HG02759 (cell line): ENCODE measurements at regions not wholly inside any gene's neighbourhood (a gene's known extent, or its start where the extent isn't known, plus 50 kb on each side); places are given as distances from the start of the nearest gene placed in this dataset.
"Not testable (repeated sequence)": the region's sequence is repeated elsewhere in the genome, so short reads cannot be mapped to it uniquely, and the experiment has no call there.

Experiments
- ATAC-seq: cut with Tn5 transposase; IDR thresholded peaks from one replicate; pipeline ENCODE4 v1.9.1; 2021; ENCODE audit warnings: mild to moderate bottlenecking, moderate library complexity; ENCODE audit not compliant: unreplicated experiment

DNA sequence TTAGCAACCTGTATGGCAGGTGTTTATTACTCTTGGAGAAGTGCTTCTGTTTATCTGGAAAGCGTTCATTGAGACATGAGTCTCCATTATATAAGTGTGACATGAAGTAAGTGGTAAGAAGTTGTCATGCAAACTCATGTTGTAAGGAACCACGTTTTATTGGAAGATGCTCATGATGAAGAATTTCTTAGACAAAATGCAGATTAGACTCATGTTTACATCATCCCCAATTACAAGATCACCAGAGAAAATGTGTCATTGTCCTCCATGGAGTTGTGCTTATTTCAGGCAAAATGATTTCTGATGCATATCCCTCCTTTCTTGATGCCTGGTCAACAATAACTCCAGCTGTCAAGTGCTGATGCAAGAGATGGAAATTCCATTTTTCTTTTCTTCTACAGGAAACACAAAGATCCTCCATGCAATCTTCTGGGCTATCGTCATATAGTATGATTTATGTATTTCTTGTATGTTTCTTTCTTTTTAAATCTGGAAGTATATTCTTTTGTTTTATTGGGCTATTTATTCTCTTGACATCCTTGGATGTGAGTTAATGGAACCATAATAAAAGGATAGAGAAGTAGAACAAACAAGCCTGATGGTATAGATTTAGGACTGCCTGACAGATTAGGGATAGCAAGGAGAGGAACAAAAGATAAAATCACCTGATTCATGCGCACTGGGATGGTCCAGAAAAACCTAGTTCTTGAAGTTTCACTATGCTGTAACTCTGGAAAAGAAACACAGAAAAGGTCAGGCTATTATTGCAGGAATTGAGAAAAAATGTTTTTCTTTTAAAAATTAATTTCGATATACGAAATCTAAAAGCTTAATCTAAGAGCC, 50.7 kb upstream of the DIAPH3 start:
- no peak for ATAC-seq

- no peak for ATAC-seq
These were observed 56.3 kb upstream of the DIAPH3 start for GRCh38 chr13:60220072-60220471.

DNA sequence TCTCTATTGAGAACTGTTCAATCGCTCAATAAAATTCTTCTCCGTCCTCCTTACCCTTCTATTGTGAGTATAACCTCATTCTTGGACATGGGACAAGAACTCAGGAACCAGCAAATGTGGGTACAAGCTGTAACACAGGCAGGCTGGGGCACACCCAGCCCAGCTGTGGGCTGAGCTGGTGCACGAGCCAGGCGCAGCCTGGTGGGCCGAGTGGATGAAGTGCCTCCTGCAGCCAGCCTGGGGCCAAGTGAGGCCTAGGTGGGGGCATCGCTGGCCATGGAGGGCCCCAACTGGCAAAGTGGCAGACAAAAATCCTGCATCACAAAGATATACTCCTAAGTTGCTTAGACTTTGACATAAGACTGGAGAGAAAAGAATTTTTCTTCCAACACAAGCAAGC, 57.9 kb upstream of the DIAPH3 start:
- ATAC-seq = no peak

DNA sequence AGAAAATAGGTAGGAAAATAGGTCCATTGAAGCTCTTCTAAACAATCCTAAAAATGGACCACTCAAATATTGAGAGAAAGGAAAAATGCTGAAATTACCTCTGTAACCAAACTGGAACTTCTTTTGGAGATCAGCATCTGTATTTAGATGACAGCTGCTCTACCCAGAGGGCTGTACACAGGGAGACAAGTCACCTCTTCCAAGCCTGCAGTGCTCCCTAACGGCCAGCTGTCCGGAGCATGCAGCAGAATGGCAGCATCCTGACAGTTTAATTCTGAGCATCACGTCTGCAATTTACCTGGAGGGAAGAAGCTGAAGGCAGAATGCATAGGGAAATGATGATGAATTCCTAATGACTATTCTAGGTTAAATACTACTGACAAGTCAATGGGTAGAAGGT, 62.8 kb upstream of the DIAPH3 start:
- ATAC-seq = peak; percentile 45

GRCh38 chr13:60227158-60227557, 63.4 kb upstream of the DIAPH3 start:
- ATAC-seq = no peak

DNA sequence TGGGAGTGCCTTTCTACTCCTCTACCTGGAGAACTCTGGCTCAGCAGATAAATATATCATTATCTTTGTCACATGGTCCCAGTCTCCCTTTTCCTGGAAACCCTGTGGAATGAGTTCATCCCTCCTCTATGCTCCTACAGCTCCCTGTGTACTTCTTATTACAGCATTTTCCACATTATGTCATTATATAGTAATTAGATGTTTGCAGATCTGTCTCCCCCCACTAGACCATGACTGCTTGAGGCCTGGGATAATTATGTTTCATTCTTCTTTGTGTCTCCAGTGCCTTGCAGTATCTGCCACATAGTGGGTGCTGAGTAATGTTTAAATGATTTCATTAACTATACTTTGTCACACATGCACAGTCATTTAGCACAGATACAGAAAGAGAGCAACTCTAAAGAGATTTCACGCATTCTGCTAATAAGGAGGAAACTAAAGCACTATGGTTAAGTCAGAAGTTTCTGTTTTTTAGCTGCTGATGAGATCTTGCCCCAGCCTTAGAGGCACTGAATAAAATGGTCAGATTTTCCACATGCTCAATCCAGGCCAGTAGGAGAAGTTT, 66.1 kb upstream of the DIAPH3 start:
- ATAC-seq = no peak

DNA sequence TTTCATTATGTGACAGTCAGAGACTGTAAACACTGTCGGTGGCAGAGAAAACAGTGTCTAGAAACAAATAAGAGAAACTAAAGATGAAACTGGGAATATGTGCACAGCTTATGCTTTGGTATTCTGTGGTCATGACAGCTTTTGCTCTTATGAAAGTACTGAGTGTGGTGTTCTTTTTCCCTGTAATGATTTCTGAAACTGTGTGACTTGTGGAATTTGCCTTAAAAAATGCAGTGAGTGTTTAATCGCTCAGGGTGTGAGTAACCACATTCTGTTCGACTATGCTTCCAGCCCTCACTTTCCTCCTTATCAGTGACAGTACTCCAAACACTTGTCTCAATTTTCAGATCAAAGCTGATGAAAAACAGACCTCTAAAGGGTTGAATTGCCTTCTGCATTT, 66.9 kb upstream of the DIAPH3 start:
- ATAC-seq = peak; percentile 54

DNA sequence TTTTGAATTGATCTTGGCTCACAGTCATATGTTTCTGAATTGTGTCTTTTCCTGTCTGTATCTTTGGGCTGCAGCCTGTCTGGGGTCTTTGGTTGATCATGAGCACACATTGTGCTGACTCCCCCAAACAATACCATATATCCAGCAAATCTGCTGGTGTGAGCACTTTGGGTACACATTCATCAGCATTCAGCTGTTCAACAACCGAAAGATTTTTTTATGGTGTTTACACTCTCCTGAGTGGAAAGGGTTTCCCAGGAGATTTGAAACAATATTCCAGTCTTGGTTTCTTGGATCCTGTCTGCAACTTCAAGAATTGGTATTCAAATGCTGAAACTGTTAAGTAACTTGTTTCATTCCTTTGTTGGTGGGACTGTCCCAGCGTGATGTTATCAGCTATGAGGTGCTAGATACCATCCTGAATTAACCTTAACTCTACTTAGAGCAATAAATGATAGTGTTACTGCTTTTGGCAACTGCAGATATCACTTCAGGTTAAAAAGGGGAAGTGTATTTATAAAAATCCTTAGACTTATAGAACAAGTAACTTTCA, 78.4 kb upstream of the DIAPH3 start:
- no peak for ATAC-seq

GRCh38 chr13:60244381-60244780, 80.7 kb upstream of the DIAPH3 start:
- ATAC-seq = no peak

DNA sequence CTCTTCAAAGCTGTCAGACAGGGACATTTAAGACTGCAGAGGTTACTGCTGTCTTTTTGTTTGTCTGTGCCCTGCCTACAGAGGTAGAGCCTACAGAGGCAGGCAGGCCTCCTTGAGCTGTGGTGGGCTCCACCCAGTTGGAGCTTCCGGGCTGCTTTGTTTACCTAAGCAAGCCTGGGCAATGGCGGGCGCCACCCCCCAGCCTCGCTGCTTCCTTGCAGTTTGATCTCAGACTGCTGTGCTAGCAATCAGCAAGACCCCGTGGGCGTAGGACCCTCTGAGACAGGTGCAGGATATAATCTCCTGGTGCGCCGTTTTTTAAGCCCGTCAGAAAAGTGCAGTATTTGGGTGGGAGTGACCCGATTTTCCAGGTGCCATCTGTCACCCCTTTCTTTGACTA, 87.7 kb upstream of the DIAPH3 start:
- ATAC-seq = not testable (repeated sequence)

GRCh38 chr13:60258349-60258748, 94.6 kb upstream of the DIAPH3 start:
- no peak for ATAC-seq

DNA sequence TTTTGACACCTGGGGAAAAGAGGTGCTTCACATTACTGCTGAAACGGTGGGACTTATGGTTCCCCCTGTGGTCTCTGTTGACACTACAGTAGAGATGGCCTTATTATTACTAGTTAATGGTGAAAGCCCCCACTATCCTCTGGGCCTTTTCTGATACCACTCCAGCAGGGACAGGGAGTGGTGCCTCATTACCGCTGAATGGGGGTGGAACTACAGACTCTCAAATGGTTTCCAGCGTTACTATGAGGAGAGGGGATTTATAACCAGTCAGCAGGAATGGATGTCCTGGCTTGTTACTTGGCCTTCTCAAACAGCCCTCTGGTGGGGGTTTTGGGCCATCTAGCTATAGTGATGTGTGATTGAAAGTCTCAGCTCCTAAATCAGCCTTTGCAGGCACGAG, 96.7 kb upstream of the DIAPH3 start:
- ATAC-seq = no peak

- no peak for ATAC-seq
These were observed 98.0 kb upstream of the DIAPH3 start for GRCh38 chr13:60261432-60262351.

DNA sequence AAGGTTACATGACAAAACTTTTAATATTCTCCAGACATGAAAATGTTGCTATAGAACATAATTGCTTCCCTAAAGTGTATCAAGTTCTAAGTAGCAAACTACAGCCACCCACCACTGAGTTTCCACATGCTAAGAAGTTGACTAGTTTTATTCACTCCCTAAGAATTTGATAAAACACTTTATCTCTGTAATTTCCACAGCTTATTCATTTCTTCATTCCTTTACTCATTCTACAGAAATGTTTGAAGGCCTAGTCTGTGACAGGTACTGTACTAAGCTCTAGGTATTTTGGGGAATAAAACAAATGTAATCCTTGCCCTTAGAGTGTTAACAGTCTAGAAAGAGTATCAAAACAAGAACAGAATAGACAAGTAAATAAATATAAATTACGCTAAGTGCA, 101.8 kb upstream of the DIAPH3 start:
- no peak for ATAC-seq

GRCh38 chr13:60267498-60268202, 103.9 kb upstream of the DIAPH3 start:
- ATAC-seq = peak; percentile 90

- ATAC-seq = no peak
These were observed 104.5 kb upstream of the DIAPH3 start for GRCh38 chr13:60268203-60268555.

DNA sequence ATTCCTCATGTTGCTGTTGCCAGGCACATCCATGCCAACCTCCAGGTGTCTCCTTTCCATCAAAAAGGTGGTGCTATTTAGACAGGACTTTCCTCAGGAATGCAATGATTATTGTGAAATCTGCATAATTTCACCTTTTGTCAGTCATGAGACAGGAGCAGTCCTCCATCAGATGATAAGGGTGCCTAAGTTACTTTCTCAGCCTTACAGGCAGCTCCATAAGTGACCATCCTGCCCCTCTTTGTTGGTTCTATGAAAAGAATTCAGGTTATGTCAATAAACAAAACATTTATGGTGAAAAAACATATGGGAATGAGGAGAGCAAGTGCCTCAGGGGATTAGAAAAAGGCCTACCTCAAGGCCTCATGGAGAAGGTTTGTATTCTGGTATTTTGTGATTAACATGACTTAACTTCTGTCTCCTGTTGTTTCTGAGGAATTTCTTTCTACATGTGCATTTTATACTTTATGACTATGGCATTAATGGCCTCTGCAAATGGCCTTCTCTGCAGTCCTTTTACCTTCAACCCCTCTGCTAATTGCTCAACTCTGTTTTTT, 110.3 kb upstream of the DIAPH3 start:
- ATAC-seq = no peak

DNA sequence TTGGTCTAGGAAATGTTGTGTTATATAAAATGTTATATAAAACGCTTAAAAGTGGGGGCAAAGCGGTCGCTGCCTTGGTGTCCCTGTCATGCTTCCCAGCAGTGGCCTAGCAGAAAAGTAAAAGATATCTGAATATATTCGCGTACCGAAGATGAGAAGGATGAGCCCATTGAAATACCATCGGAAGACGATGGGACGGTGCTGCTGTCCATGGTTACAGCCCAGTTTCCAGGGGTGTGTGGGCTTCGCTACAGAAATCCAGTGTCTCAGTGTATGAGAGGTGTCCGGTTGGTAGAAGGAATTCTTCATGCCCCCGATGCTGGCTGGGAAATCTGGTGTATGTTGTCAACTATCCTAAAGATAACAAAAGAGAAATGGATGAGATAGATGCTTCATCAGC, 110.9 kb upstream of the DIAPH3 start:
- no peak for ATAC-seq

DNA sequence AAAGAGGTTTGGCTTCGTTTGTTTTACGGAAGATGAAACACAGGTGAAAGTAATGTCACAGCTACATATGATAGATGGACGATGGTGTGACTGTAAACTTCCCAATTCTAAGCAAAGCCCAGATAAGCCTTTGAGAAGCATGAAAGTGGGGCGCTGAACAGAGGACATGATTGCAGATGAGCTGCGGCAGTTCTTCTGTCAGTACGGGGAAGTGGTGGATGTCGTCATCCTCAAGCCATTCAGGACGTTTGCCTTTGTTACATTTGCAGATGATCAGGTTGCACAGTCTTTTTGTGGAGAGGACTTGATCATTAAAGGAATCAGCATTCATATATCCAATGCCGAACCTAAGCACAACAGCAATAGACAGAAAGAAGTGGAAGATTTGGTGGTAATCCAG, 111.5 kb upstream of the DIAPH3 start:
- ATAC-seq = no peak

DNA sequence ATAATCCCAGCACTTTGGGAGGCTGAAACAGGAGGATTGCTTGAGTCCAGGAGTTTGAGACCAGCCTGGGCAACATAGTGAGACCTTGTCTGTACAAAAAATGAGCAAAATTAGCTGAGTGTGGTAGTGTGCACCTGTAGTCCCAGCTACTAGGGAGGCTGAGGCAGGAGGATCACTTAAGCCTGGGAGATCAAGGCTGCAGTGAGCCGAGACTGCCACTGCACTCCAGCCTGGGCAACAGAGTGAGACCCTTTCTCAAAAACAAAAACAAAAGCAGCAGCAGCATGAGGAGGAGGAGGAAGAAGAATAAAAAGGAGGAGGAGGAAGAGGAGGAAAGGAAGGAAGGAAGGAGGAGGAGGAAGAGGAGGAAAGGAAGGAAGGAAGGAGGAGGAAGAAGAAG, 116.5 kb upstream of the TDRD3 start:
- not testable (repeated sequence) for ATAC-seq

GRCh38 chr13:60282186-60282585, 114.8 kb upstream of the TDRD3 start:
- ATAC-seq = no peak
